ENCODE measurements at regions not wholly inside any gene's neighbourhood (a gene's known extent, or its start where the extent isn't known, plus 50 kb on each side); places are given as distances from the start of the nearest gene placed in this dataset.

DNA sequence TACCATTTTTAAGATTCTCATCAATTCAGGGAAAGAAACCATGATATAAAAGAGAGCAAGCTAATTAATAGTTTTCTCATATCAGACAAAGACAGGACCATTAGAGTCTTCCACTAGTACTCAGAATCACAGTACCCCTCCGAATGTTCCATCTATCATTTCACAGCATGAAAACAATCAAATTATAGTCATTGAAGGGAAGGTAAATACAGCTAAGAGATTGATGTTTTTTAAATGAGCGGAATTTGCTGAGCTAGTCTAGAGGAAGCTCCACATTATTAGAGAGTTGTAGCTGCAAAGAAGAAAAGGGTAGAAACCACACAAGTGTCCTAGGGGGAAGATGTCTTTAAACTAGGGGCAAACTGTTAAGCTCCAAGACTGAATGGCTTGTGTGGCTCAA, 808.9 kb downstream of the CDH11 start:
- no peak overlapping the region for H2BK5ac ChIP-seq (ENCODE audit: insufficient read length, low read length)
- no peak overlapping the region for H2AK5ac ChIP-seq (ENCODE audit: insufficient read length, low read length)
- no CpG with 5 or more reads among the region's 2 CpGs for WGBS (ENCODE audit: extremely low coverage, insufficient read length, low lambda C conversion rate)
- H3K9me3 Mint-ChIP-seq: peaks cover 9 to 10% of the 10 kb centered on the region in 2 experiments; a peak in 4 of 5 replicates
- no peak overlapping the region for H3K14ac ChIP-seq (ENCODE audit: insufficient read depth, low read length)
- H3K4me3 Mint-ChIP-seq: no peak overlapping the region
- H3T11ph ChIP-seq (ENCODE audit: low read length): no peak overlapping the region
- H3K79me1 ChIP-seq (ENCODE audit: insufficient read depth, low read depth, low read length, poor library complexity, severe bottlenecking): no peaks in the 10 kb centered on the region
- H3K23me2 ChIP-seq (ENCODE audit: insufficient read length, low read depth, low read length, poor library complexity, severe bottlenecking): no peaks in the 10 kb centered on the region
- H3K4me2 ChIP-seq (ENCODE audit: insufficient read depth, insufficient read length, low read length): no peak overlapping the region
- no peak overlapping the region for H2BK120ac ChIP-seq (ENCODE audit: low read depth, low read length, poor library complexity, severe bottlenecking)
- H3K56ac ChIP-seq (ENCODE audit: insufficient read length, low read depth, low read length): no peak overlapping the region
- no peak for DNase-seq
- H3K18ac ChIP-seq (ENCODE audit: insufficient read length, low read depth, low read length): no peak overlapping the region
- no peak overlapping the region for H3K9ac ChIP-seq (ENCODE audit: extremely low read depth, insufficient read length, low read length)
- no peak overlapping the region for H2BK20ac ChIP-seq (ENCODE audit: low read depth, low read length, poor library complexity, severe bottlenecking)
- H3K27me3 ChIP-seq (ENCODE audit: insufficient read depth, low read length): no peaks in the 10 kb centered on the region
- no peaks in the 10 kb centered on the region for H3K27me3 Mint-ChIP-seq (ENCODE audit: low read depth)
- no peak overlapping the region for H3K27ac ChIP-seq (ENCODE audit: insufficient read length, low read depth, low read length)
- no peak overlapping the region for H3K4ac ChIP-seq (ENCODE audit: low read depth, low read length)
- no peak overlapping the region for H4K8ac ChIP-seq (replicated peaks; ENCODE audit: insufficient read length, low read depth, low read length)
- TF ChIP-seq, protein P1, sequence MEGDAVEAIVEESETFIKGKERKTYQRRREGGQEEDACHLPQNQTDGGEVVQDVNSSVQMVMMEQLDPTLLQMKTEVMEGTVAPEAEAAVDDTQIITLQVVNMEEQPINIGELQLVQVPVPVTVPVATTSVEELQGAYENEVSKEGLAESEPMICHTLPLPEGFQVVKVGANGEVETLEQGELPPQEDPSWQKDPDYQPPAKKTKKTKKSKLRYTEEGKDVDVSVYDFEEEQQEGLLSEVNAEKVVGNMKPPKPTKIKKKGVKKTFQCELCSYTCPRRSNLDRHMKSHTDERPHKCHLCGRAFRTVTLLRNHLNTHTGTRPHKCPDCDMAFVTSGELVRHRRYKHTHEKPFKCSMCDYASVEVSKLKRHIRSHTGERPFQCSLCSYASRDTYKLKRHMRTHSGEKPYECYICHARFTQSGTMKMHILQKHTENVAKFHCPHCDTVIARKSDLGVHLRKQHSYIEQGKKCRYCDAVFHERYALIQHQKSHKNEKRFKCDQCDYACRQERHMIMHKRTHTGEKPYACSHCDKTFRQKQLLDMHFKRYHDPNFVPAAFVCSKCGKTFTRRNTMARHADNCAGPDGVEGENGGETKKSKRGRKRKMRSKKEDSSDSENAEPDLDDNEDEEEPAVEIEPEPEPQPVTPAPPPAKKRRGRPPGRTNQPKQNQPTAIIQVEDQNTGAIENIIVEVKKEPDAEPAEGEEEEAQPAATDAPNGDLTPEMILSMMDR (conservative IDR thresholded peaks at IDR 0.05): no peak
- H2BK15ac ChIP-seq (ENCODE audit: low read depth, low read length): no peak overlapping the region
- no peak overlapping the region for H4K5ac ChIP-seq (ENCODE audit: insufficient read length, low read depth, low read length)
- no peak overlapping the region for H2AFZ ChIP-seq (ENCODE audit: low read length)
- H4K91ac ChIP-seq (ENCODE audit: insufficient read length, low read depth, low read length): no peak overlapping the region
- H3K4me1 Mint-ChIP-seq: no peaks in the 10 kb centered on the region; a peak in 1 of 4 replicates
- H3K23ac ChIP-seq (ENCODE audit: insufficient read length, low read depth, low read length): no peak overlapping the region
- no peaks in the 10 kb centered on the region for H4K20me1 ChIP-seq (ENCODE audit: control insufficient read depth, insufficient read depth, insufficient read length)
- H3K9me3 ChIP-seq (ENCODE audit: control insufficient read depth, low read depth, low read length): no peaks in the 10 kb centered on the region
- H3K79me2 ChIP-seq (ENCODE audit: insufficient read depth, low read length): no peaks in the 10 kb centered on the region
- H3K4me1 ChIP-seq (ENCODE audit: insufficient read depth, low read length): no peaks in the 10 kb centered on the region
- no peak overlapping the region for H3K27ac Mint-ChIP-seq
- no peak overlapping the region for H2BK12ac ChIP-seq (ENCODE audit: insufficient read length, low read depth, low read length)
- H3K36me3 Mint-ChIP-seq (ENCODE audit: insufficient read depth in 1 of 3, low read depth in 3 of 3): peaks cover 0 to 12% (median 5%) of the 10 kb centered on the region in 3 experiments; a peak in 4 of 7 replicates

Measured in H9 (cell line).